GM12878 (cell line): ENCODE measurements at regions not wholly inside any gene's neighbourhood (a gene's known extent, or its start where the extent isn't known, plus 50 kb on each side); places are given as distances from the start of the nearest gene placed in this dataset.

Experiments used
- ATAC-seq: fragments of 200-7000 bp; cut with Tn5 transposase; 3 replicates; pipeline ENCODE4 v1.9.1; 2020; ENCODE audit warnings: mild to moderate bottlenecking, moderate library complexity
- BruUV-seq: library from RNA; stranded (reverse); fragments of 400-500 nt; replicated peaks from 2 replicates; lab custom pipeline; 2021; lab: Mats Ljungman, UMichigan
- CTCF ChIA-PET: fragments of 300-600 bp; sonication (Branson Sonifier 250); formaldehyde crosslinking; extraction: SDS; loops from one replicate; lab custom pipeline; 2021; ENCODE audit warnings: inconsistent platforms; lab: Yijun Ruan, JAX
- POLR2A ChIA-PET: fragments of 350-600 bp; formaldehyde crosslinking; extraction: SDS; loops from one replicate; lab custom pipeline; 2021; ENCODE audit warnings: inconsistent platforms; lab: Charles Lee
- RAD21 ChIA-PET: fragments of 300-600 bp; sonication (Branson Sonifier 250); formaldehyde crosslinking; loops from one replicate; lab custom pipeline; 2023; ENCODE audit warnings: antibody characterized with exemption; ENCODE audit not compliant: unreplicated experiment; lab: Charles Lee
- SMC1A ChIA-PET: fragments of 300-600 bp; sonication (Branson Sonifier 250); formaldehyde crosslinking; loops from one replicate; lab custom pipeline; 2023; ENCODE audit not compliant: unreplicated experiment, uncharacterized antibody; lab: Charles Lee
- DNase-seq: peaks from one replicate; pipeline ENCODE4 v3.0.0-alpha.2; 2011; ENCODE audit warnings: low read depth, low spot score
- FAIRE-seq: peaks from 3 replicates; lab custom pipeline; 2011; peaks lifted over from hg19 to GRCh38; lab: Jason Lieb, UNC
- H2AFZ ChIP-seq: 2 replicates; pipeline ENCODE4 v1.6.0; 2011; ENCODE audit warnings: low read depth, low read length, control low read depth; ENCODE audit not compliant: control insufficient read depth
- H3K27ac ChIP-seq: 2 replicates; pipeline ENCODE4 v1.5.1; 2011; ENCODE audit warnings: control low read depth; ENCODE audit not compliant: control insufficient read depth, insufficient read depth
- H3K27me3 ChIP-seq, 2 experiments: replicated peaks in 1 of 2; 2 replicates each; pipeline versions ENCODE4 v1.6.0 to v1.6.1; 2011; ENCODE audit warnings: low read length in 1 of 2; ENCODE audit not compliant: control insufficient read depth in 2 of 2, insufficient read depth in 2 of 2
- H3K36me3 ChIP-seq, 2 experiments: 2 replicates each; pipeline ENCODE4 v1.5.1; 2011; ENCODE audit warnings: low read length in 1 of 2; ENCODE audit not compliant: control insufficient read depth in 2 of 2, insufficient read depth in 2 of 2
- H3K4me1 ChIP-seq: 2 replicates; pipeline ENCODE4 v1.6.1; 2011; ENCODE audit warnings: mild to moderate bottlenecking, low read length, moderate library complexity, mixed read lengths; ENCODE audit not compliant: control insufficient read depth, insufficient read depth
- H3K4me2 ChIP-seq: 2 replicates; pipeline ENCODE4 v1.6.0; 2011; ENCODE audit warnings: control low read depth; ENCODE audit not compliant: control insufficient read depth, insufficient read depth
- H3K4me3 ChIP-seq: fragments of 200-600 bp; sonication (generic); 2 replicates; pipeline ENCODE4 v1.5.1; 2016
- H3K79me2 ChIP-seq: 2 replicates; pipeline ENCODE4 v1.6.0; 2011; ENCODE audit warnings: low read length; ENCODE audit not compliant: control insufficient read depth, insufficient read depth
- H3K9ac ChIP-seq: 2 replicates; pipeline ENCODE4 v1.8.0; 2011; ENCODE audit warnings: low read length, control low read depth, mixed read lengths; ENCODE audit not compliant: control insufficient read depth, insufficient read depth
- H3K9me3 ChIP-seq: replicated peaks from 3 replicates; pipeline ENCODE4 v1.5.1; 2011; ENCODE audit warnings: mild to moderate bottlenecking, low read length; ENCODE audit not compliant: control insufficient read depth, insufficient read depth
- H4K20me1 ChIP-seq: 2 replicates; pipeline ENCODE4 v1.6.0; 2011; ENCODE audit not compliant: control insufficient read depth, insufficient read depth
- BACH1 ChIP-seq: fragments of 450-650 bp; IDR thresholded peaks from 2 replicates; pipeline ENCODE4 v1.6.1; 2017; ENCODE audit warnings: mild to moderate bottlenecking, borderline replicate concordance
- BCL11A ChIP-seq: IDR thresholded peaks from 2 replicates; pipeline ENCODE4 v1.6.1; 2011; ENCODE audit warnings: low read depth, low read length
- CHD1 ChIP-seq: IDR thresholded peaks from 2 replicates; pipeline ENCODE4 v1.6.1; 2012; ENCODE audit warnings: low read depth, low read length, improper control_type of control experiment
- MXI1 ChIP-seq: fragments of 150-350 bp; IDR thresholded peaks from 2 replicates; pipeline ENCODE4 v1.6.1; 2011; ENCODE audit warnings: low read depth, mild to moderate bottlenecking, inconsistent platforms, low read length, improper control_type of control experiment
- NR2C2 ChIP-seq: IDR thresholded peaks from 2 replicates; pipeline ENCODE4 v1.6.1; 2011; ENCODE audit warnings: borderline replicate concordance, low read depth; ENCODE audit not compliant: control insufficient read depth, insufficient read length
- PML ChIP-seq: IDR thresholded peaks from 2 replicates; pipeline ENCODE4 v1.6.1; 2012; ENCODE audit warnings: low read length, inconsistent platforms
- TCF12 ChIP-seq: IDR thresholded peaks from 2 replicates; pipeline ENCODE4 v1.6.1; 2011; ENCODE audit warnings: low read depth, mild to moderate bottlenecking, low read length
- ZZZ3 ChIP-seq: IDR thresholded peaks from 2 replicates; pipeline ENCODE4 v1.6.1; 2011; ENCODE audit warnings: low read depth; ENCODE audit not compliant: control insufficient read depth, insufficient read length
- WGBS: methylation state at CpG from one replicate; pipeline ENCODE4 v1.1.6; 2016; ENCODE audit warnings: low lambda C conversion rate; ENCODE audit not compliant: insufficient replicate concordance, insufficient coverage; ENCODE audit errors: missing lambda C conversion rate; 5-methylcytosine and 5-hydroxymethylcytosine counted together
- in situ Hi-C: fragments of 300-500 bp; cut with MboI; formaldehyde crosslinking; loops from 9 replicates; pipeline ENCODE4 v1.14.3; 2018; ENCODE audit warnings: mixed read lengths
- intact Hi-C: fragments of 100-400 bp; cut with micrococcal nuclease; formaldehyde crosslinking; loops from one replicate; pipeline ENCODE4 v1.14.2; 2022; ENCODE audit not compliant: unreplicated experiment
- TF ChIP-seq, protein P1 (sequence below): IDR thresholded peaks from 2 replicates; pipeline ENCODE4 v1.6.1; 2012; ENCODE audit warnings: low read depth, low read length, improper control_type of control experiment

DNA sequence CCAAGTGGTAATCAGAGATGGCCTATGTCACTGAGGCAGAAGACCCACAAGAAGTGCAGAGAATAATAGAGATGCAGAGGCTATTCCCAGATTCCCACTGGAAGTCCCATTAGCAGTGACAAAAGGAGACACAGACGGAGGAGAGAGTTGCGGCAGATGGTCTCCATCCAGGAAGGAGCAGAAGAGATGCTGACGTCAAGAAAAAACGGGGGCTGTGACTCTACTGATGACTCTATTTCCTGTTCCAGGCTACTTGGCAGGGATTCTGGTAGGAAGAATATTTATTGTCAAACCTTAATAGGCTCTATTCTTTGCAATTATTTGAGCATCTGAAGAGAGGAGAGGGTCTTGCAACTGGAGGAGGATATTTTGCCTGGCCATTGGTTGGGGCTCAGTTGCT, 246.0 kb upstream of the ECI2 start:
- ChIA-PET CTCF (no interaction called here), SMC1A (no interaction called here), POLR2A (no interaction called here), RAD21 (no interaction called here)
- Histone ChIP-seq H3K9me3 (peaks cover 11% of the 10 kb centered on the region; the same call in 2 of the 3 replicates), H2AFZ (no peak overlapping the region), H3K4me3 (no peak overlapping the region), H3K4me2 (no peak overlapping the region), H4K20me1 (no peaks in the 10 kb centered on the region), H3K4me1 (no peaks in the 10 kb centered on the region), H3K9ac (no peak overlapping the region), H3K36me3 (no peaks in the 10 kb centered on the region), H3K27me3 (no peaks in the 10 kb centered on the region; a peak in 1 of 4 replicates), H3K79me2 (no peaks in the 10 kb centered on the region), H3K27ac (no peak overlapping the region)
- intact Hi-C loops = no loop called here
- no peak for TF ChIP-seq MXI1
- TF ChIP-seq ZZZ3 = no peak
- TF ChIP-seq TCF12 = no peak
- TF ChIP-seq NR2C2 = no peak
- no peak for TF ChIP-seq PML
- TF ChIP-seq BCL11A = no peak
- TF ChIP-seq, protein P1, sequence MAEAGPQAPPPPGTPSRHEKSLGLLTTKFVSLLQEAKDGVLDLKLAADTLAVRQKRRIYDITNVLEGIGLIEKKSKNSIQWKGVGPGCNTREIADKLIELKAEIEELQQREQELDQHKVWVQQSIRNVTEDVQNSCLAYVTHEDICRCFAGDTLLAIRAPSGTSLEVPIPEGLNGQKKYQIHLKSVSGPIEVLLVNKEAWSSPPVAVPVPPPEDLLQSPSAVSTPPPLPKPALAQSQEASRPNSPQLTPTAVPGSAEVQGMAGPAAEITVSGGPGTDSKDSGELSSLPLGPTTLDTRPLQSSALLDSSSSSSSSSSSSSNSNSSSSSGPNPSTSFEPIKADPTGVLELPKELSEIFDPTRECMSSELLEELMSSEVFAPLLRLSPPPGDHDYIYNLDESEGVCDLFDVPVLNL = no peak
- no peak for TF ChIP-seq BACH1
- no peak for TF ChIP-seq CHD1
- ATAC-seq = no peak
- no peak for DNase-seq
- in situ Hi-C loops = no loop called here
- 50% methylated on average over 4 of the region's 4 CpGs for WGBS
- BruUV-seq = no TSS peak
- FAIRE-seq = no peak
